GM18951 (cell line): ENCODE measurements at regions not wholly inside any gene's neighbourhood (a gene's known extent, or its start where the extent isn't known, plus 50 kb on each side); places are given as distances from the start of the nearest gene placed in this dataset.

Experiments
- POLR2A ChIP-seq: IDR thresholded peaks from 4 replicates; pipeline ENCODE4 v1.6.1; 2011; ENCODE audit warnings: mild to moderate bottlenecking; ENCODE audit not compliant: insufficient read length, insufficient read depth; ENCODE audit errors: extremely low read depth
- in situ Hi-C: fragments of 300-500 bp; cut with MboI; formaldehyde crosslinking; loops from one replicate; pipeline ENCODE4 v1.12.0; 2022; ENCODE audit warnings: low sequenced_read_pairs, mixed read lengths, inconsistent platforms; ENCODE audit not compliant: unreplicated experiment

- TF ChIP-seq POLR2A, result no peak
- in situ Hi-C loops, result no loop called here
Measured at GRCh38 chr7:46450886-46451285, 529.8 kb upstream of the IGFBP3 start.

GRCh38 chr7:46450425-46450824 lies 529.4 kb upstream of the IGFBP3 start:
- TF ChIP-seq POLR2A, result no peak
- in situ Hi-C loops, result no loop called here

GRCh38 chr7:46449743-46450142 lies 528.7 kb upstream of the IGFBP3 start:
- TF ChIP-seq POLR2A, result no peak
- in situ Hi-C loops, result no loop called here

- no peak for TF ChIP-seq POLR2A
- in situ Hi-C loops, result no loop called here
Measured at GRCh38 chr7:46448478-46448877, 527.4 kb upstream of the IGFBP3 start.

GRCh38 chr7:46446151-46446550 lies 525.1 kb upstream of the IGFBP3 start:
- in situ Hi-C loops, result no loop called here
- no peak for TF ChIP-seq POLR2A

- no peak for TF ChIP-seq POLR2A
- in situ Hi-C loops, result no loop called here
Measured at GRCh38 chr7:46444256-46444655, 523.2 kb upstream of the IGFBP3 start.

- in situ Hi-C loops, result no loop called here
- no peak for TF ChIP-seq POLR2A
Measured at GRCh38 chr7:46440186-46440585, 519.1 kb upstream of the IGFBP3 start.

- in situ Hi-C loops, result no loop called here
- TF ChIP-seq POLR2A, result no peak
Measured at GRCh38 chr7:46432708-46433107, 511.6 kb upstream of the IGFBP3 start.

- in situ Hi-C loops, result no loop called here
- TF ChIP-seq POLR2A, result no peak
Measured at GRCh38 chr7:46428295-46428694, 507.2 kb upstream of the IGFBP3 start.

GRCh38 chr7:46424934-46425333 lies 503.9 kb upstream of the IGFBP3 start:
- in situ Hi-C loops, result no loop called here

GRCh38 chr7:46421441-46422230 lies 500.6 kb upstream of the IGFBP3 start:
- no peak for TF ChIP-seq POLR2A
- in situ Hi-C loops, result no loop called here

More at GRCh38 chr7:46424934-46425333, 503.9 kb upstream of the IGFBP3 start:
- no peak for TF ChIP-seq POLR2A

GRCh38 chr7:46414946-46415345 lies 493.9 kb upstream of the IGFBP3 start:
- in situ Hi-C loops, result no loop called here
- TF ChIP-seq POLR2A, result no peak

GRCh38 chr7:46411236-46411635 lies 490.2 kb upstream of the IGFBP3 start:
- in situ Hi-C loops, result no loop called here
- no peak for TF ChIP-seq POLR2A

GRCh38 chr7:46407125-46407524 lies 486.1 kb upstream of the IGFBP3 start:
- in situ Hi-C loops, result no loop called here
- no peak for TF ChIP-seq POLR2A
